Tongue (tissue), 1 donor: ENCODE measurements at regions not wholly inside any gene's neighbourhood (a gene's known extent, or its start where the extent isn't known, plus 50 kb on each side); places are given as distances from the start of the nearest gene placed in this dataset.

Source experiments
- DNase-seq: peaks from one replicate; pipeline ENCODE4 v3.0.0-alpha.2; 2015

DNA sequence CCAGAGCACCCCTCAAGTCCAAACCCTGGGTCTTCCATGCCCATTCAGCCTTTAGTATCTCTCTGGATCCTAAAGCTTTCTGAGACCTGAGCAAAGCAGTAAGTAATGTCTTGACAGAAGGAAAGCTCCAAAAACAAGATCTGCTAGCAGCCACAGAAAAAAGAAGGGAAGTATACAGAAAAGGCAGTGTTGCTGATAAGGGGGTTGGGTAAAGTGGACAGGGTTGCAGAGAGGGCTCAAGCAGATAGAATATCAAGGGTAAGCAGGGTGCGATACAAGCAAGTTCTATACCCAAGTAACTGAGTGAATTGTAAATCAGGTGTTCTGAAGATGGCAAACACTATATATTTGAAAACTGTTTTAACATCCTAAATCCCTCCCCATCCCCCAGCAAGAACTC, 113.4 kb upstream of the CARMIL1 start:
- no peak for DNase-seq

DNA sequence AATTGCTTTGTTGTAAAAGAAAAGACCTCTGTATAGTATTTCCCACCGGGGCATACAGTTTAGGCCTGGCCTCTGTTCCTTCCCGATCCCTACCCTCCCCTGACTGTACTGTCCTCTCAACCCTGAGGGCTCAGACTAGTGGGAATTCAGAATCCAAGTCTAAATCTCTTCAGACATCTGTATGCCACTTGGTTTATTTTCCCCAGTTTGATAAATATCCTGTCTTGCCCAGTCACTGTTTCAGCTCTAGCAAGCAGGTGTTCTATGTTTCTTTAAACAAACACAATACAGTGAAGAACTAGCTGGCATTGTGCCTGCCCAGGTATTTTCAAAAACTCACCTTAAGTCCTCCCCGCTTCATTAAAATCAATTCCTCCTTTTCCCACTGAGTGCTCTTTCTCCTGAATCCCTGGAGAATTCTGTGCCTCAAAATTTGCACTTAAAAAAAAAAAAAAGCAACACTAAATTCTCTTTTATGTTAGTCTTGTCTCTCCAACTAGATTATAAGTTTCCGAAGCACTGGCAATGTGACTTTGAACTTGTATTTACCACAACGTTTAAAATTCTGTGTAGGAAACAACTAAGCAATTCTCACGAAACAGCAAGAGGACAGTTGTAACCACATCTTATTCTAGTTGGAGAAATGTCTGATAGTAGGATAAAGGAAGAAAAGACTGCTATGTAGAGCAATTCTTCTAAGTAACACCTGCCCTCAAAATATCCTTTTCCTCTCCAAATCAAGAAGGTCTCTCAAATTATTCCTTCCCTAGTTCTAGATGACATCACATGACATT, 112.0 kb upstream of the CARMIL1 start:
- no peak for DNase-seq

DNA sequence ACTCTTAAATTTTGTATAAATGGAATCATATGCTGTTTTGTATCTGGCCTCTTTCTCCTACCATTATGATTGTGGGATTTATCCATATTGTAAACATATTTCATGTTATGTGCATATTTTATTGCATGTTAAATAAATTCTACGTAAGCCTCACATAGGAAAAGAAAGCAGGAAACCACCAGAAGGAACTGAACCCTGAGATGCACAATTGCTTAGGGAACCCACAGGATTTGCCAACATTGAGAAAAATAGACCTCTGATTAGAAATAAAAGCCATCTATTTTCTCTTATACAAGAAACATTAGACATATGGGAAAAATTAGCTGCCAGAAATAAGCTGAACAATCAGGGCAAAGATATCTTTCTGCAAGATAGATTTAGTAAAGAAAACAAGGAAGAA, 111.2 kb upstream of the CARMIL1 start:
- no peak for DNase-seq

DNA sequence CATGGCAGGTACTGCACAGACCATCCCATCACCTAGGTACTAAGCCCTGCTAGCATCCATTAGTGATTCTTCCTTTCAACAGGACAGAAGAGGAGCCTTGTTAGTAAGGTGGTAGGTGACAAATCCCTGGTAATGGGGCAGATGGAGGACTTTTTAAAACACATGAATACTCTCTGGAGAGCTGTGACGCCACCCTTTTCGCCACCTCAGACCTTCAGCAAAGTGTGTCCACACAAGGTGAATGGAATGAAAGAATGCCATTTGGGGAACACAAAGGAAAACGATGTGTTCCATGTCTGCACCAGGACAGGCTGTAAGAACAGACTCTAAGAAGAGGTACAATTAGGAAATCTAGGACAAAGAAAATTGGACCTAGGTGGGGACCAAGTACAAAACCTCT, 110.5 kb upstream of the CARMIL1 start:
- no peak for DNase-seq

DNA sequence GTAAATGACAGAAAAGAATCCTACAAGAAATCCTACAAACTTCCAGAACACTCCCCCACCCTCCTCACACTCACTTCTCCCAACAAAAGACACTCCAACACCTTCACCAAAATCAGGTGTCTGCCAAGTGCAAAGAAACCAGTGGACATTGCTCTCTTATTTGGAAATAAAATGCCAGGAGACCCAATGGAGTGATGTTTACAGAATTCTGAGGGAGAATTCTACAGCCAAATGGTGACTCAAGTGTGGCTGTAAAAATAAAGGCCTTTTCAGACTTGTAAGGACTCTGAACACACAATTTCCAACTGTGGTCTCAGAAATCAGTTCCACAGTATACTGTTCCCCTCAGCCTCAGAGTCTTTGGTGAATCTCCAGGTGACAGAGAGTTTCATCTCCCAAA, 109.6 kb upstream of the CARMIL1 start:
- no peak for DNase-seq

DNA sequence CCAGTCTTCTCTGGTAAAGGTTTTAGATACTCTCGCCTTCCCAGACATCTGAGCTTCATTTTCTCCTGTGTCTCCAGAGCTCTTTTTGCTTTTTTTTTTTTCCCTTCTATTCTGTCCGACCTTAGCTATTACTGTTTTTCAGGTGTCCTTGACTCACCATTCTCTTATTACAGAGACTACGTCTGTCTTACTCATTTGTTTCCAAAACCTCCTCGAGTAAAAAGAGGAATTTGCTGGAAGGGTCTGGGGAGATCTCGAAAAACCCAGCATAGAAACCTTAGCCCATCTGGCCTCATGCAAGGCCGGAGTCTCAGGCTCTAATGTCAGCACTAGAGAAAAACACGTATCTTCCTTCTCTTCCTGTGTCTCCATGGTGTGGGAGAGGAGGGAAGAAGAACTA, 109.2 kb upstream of the CARMIL1 start:
- DNase-seq, result no peak

DNA sequence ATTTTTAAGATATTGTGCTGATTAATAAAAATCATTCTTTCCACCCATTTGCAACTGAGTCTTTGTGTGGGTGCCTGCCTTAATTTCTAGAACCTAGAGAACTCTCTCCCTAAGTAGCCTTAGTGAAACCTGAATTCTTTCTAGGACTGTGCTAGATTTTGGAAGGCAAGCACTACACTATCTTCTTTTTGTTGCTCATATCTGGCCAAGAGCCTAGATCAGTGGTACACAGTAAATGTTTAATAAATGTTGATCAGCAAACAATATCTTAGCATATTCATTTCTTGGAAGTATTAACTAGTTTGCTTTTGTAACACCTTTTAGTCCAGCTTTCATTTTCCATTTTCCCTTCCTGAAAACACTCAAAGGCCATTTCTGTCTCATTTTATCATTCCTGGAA, 108.5 kb upstream of the CARMIL1 start:
- DNase-seq, result no peak

DNA sequence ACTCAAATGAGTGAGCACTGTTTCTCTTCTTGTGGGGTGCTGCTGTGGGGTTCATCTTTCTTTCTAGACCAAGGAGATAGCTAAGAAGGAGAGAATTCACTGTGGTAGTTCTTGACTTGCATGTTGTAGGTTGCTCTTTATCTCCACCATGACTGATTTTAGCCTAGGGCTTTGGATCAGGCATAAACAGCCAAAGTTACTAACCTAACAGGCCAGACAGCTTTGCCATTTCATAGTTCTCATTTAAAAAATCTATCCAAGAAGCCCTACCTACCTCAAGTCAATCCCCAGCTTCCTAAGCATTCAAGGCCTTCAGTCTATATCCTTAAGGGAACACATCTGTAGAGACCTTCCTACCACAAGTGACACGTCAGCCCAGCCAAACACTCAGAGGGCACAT, 107.9 kb upstream of the CARMIL1 start:
- no peak for DNase-seq

DNA sequence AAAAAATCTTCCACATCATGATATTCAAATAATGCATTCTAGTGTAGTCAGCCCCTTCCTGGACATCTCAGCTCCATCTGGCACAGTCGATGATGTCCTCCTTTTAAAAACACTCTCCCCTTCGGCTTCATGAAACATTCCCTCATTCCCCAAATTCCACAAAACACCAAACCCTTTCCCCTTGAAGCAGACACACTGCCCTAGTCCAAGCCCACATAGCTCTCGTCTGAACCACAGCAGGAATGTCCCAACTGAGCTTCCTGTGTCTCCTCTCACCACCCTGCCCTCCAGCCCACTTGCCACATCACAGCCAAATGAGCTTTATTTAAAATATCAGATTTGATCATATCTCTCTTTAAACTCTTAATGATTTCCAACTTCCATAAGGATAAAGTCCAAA, 106.4 kb upstream of the CARMIL1 start:
- DNase-seq, result no peak

DNA sequence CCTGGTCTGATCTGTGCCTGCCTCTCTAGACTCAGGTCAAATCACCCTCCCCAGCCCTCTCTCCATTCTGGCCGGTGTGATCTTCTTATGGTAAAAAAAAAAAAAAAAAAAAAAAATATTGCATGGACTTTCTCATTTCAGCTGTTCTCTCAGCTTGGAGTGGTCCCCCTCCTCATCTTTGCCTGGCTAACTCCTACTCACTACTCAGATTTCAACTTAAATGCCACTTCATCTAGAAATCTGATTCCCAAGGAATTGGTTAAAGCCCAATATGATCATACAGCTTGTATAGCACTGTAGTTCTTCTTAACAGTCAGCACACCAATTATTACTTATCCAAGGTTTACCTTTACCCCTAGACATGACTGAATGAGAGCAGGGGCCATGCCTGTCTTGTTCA, 105.9 kb upstream of the CARMIL1 start:
- no peak for DNase-seq

DNA sequence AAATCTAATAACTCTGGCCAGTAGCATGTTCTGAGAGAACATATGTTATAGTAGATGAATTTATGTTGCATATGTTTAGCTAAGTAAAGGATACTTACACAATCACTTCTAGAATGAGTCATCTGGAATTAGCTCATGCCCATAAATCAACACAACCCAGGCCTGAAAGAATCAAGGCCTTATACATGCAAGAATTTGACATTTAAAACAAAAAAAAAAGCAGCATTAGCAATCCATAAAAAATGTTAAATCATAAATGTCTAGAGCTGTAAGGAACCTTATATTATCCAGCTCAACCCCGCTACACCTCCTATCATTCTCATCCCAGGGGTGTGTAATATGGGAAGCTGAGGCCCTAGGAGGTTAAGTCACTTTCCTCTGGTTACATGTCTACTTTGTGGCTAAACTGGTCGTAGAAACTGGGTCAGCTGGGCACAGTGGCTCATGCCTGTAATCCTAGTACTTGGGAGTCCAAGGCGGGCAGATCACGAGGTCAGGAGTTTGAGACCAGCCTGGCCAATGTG, 105.2 kb upstream of the CARMIL1 start:
- peak; percentile 51 for DNase-seq

DNA sequence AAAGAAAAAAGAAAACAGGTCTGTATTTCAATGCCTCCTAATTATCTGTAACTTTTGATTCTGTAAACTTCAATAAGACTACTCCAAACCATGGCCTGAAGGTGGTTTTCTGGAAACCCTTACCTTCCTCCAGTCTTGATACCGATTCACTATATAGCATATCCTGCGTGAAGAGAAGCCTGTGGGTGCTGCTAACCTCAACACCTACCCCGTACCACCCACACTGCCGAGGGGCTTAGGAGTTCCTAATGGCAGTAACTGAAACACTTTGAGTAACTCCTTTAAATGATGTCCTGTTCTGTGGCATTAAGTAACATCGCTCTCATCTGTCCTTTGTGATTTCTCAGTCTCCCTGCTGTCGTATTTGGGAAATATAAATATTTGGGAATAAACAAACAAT, 104.5 kb upstream of the CARMIL1 start:
- no peak for DNase-seq

DNA sequence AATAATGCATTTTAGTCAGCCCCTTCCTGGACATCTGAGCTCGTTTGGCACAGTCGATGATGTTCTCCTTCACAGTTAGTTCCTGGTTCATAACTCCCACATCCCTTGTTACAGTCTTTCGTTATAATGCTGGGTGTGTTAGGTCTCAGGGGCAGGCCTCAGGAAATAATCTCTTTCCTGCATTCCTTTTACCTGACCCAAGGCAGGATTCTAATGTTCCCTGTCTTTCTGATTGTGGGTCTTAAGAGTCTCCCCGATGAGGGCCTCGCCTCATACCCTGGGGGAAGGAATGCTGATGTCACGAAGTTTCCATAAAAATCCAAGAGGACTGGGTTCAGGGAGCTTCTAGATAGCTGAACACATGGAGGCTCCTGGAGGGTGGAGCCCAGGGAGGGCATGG, 104.0 kb upstream of the CARMIL1 start:
- no peak for DNase-seq

DNA sequence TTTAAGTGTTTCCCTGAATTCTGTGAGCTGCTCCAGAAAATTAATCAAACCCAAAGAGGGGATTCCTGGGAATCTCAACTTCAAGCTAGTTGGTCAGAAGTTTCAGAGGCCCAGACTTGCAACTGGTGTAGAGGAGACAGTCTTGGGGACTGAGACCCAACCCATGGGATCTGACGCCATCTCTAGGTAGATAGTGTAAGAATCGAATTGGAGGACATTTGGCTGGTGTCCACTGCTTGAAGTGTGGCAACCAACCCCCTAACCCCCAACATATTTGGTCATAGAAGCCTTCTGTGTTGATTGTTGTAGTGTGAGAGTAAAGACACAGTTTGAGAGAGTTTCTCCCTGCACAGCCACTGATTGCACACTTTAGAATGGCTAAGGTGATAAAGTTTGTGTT, 103.5 kb upstream of the CARMIL1 start:
- no peak for DNase-seq

DNA sequence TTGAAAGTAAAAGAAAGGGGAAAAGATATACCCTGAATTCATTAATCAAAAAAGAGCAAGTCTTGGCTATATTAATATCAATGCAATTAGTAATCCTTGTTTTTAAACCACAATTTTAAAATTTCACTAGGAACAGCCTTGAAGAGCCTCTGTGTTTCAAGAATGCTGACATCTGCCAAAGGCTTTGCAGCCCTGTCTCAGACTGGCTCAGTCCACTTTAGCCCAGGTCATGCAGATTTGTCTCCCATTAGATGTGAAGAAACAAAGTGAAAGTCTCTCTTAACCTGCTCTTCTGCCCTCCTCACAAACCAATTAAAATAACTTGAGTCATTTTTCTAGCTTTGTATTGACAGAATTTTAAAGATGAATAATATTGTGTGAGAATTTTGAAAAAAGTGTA, 102.7 kb upstream of the CARMIL1 start:
- DNase-seq, result no peak

DNA sequence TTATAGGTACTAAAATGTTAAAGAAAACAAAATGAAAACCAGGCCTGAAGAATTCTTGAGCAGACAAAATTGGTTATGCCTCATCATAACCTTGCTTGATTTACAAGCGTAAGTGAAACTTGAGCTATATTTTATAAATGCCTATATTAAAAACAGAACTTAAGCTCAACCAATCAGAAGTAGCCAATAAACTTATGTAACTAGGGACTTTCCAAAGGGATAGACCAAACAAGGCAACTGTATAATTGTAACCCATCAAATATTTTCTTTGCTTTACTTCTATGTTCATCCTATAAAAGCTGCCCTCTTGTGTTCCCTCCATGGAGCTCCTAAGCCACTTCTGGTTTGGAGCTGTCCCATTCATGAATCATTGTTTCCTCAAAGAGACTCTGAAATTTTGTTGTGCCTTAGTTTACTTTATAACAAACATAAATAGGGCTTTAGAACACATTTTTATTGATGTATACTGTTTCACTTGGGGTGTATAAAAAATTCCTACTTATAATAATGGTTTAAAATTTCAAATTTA, 101.6 kb upstream of the CARMIL1 start:
- no peak for DNase-seq

DNA sequence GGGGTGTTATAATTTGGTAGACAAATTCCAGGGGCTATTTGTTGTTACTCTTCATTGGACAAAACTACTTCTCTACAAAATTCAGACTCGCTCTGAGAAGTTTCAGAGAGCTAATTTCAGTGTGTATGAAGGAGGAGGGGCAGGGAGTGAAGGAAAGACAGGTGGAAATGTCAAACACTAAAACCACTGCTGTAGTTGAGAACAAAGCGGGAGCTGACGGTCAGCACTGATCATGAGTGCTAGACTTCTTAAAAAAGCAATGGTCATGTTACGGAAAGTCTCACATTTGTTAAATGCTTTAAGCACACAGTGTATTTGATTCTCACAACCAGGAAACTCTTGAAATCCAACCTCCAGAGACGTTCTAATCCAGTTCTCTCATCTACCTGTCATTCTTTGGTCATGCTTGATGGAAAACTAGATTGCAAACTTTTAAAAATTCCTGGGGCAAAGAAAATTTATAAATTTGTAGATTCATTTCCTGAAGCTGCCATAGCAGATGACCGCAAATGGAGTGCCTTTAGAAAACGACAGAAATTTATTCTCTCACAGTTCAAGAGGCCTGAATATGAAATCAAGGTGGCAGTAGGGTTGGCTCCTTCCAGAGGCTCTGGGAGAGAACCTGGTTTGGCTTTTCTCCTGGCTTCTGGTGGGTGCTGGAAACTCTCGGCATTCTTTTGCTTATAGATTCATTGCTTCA, 100.7 kb upstream of the CARMIL1 start:
- no peak for DNase-seq

DNA sequence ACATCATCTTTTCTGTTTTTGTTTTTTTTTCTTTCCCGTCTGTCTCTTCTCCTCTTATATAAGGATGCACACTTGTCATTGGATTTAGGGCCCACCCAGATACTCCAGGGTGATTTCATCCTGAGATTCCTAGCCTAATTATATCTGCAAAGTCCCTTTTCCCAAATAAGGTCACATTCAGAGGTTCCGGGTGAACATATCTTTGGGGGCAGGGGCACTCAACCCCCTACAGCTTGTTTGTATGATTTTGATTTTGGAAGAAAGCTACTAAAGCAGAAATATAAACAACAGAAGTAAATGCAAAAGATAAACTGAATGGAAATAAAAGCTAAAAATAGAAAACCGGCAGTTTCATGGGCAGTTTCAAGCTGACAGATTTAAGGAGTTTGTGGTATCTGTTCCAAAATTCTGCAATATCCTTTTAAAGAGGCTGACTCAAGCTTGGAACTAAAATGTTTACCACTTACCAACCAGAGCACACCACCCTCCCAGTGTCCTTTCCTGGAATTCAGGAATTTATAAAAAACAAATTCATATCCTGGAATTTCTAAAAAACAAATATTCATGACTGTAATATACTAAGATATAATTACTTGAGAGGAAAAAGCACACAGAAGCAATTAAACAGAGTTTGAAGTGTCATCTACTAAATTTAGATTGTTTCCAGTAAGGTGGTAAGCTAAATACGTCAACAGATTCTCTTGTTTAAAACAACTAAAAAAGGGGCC, 100.0 kb upstream of the CARMIL1 start:
- DNase-seq, result peak; percentile 31

DNA sequence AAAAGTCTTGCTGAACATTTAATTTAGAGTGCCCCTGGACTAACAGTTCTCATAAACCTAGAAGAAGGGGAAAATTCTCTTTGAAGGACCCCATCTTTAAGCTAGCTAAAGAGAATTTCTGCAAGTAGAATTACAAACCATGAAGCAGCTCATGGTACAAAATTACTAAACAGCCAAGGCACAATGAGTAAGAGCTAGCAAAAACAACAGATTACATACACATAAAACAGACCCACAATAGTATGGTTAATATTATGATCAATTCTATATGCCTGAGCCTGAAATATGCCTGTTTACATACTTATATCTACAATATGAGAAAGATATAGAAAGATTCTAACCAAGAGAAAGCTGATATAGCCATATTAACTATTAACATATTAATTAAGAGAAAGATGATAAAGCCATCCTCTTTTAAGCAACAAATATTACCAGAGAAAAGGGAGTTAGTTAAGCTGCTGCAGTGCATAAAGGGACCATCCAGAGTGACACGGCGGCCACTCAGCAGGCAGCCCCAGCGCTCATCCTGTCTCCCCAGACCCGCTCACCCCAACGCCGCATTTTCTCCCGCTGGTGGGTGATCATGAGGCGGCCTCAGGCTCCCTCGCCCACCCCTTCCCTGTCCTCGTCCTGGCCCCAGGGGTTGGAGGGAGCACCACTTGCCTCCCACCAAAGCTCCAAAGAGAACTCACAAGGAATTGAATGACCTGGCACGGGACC, 98.4 kb upstream of the CARMIL1 start:
- no peak for DNase-seq

DNA sequence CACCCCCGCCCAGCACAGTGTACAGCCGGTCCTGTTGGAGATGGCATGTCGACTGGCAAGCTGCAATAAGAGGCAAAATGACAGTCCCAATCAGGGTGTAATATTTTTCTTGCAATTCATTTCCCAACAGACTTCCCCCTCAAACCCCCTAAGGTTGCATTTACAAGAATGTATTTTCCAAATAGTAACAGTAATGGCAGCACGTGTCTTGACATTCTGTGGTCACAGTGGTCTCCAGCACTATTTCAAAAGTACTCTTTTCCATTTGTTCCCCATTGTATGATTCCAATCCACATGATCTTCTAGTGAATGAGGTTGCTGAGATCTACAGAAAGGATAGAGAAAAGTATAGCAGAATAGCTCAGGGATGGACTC, 97.8 kb upstream of the CARMIL1 start:
- no peak for DNase-seq

DNA sequence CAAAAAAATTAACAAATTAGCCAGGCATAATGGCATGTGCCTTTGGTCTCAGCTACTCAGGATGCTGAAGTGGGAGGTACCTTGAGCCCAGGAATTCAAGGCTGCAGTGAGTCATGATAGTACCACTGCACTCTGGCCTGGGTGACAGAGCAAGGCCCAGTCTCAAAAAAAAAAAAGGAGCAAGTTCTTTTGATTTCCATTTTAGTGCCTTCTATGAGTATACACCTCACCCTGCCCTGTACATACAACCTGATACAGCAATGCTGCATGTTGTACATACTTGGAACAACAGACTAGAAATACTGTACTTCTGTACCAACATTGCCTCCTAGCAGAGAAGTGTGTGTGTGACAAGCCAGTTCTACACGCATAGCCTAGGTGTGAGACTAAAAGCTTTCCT, 97.3 kb upstream of the CARMIL1 start:
- DNase-seq, result no peak

DNA sequence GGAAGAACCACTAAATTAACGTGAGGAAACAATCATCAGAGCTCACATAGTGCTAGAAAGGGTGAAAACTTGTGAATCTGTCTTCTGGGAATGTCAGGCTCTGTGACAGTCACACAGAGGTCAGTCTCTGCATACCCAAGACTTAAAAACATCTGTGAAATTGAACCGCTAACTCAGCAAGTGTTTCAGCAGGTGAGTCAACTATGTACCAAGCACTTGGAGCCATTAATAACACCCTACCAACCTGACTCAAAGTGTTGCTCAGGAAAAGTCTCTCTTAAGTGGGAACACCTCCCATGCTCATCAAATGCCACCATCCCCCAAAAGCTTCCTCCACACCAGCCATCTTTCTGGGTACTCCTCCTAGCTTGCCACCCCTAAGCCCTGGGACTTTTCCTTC, 92.3 kb upstream of the CARMIL1 start:
- DNase-seq, result no peak
